ENCODE measurements at regions not wholly inside any gene's neighbourhood (a gene's known extent, or its start where the extent isn't known, plus 50 kb on each side); places are given as distances from the start of the nearest gene placed in this dataset.
A peak's percentile ranks its signal among the peaks of the same experiment; 100 is the strongest.

GRCh38 chr18:76259096-76259495 lies 235.9 kb downstream of the ZNF516 start:
- TF ChIP-seq, protein P1, sequence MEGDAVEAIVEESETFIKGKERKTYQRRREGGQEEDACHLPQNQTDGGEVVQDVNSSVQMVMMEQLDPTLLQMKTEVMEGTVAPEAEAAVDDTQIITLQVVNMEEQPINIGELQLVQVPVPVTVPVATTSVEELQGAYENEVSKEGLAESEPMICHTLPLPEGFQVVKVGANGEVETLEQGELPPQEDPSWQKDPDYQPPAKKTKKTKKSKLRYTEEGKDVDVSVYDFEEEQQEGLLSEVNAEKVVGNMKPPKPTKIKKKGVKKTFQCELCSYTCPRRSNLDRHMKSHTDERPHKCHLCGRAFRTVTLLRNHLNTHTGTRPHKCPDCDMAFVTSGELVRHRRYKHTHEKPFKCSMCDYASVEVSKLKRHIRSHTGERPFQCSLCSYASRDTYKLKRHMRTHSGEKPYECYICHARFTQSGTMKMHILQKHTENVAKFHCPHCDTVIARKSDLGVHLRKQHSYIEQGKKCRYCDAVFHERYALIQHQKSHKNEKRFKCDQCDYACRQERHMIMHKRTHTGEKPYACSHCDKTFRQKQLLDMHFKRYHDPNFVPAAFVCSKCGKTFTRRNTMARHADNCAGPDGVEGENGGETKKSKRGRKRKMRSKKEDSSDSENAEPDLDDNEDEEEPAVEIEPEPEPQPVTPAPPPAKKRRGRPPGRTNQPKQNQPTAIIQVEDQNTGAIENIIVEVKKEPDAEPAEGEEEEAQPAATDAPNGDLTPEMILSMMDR (IDR thresholded peaks at IDR 0.05; ENCODE audit: low read depth, low read length), result no peak
- Histone ChIP-seq H3K9me3 (no peaks in the 10 kb centered on the region), H3K4me3 (ENCODE audit: low read depth, low read length) (no peak overlapping the region), H3K36me3 (no peaks in the 10 kb centered on the region), H3K4me1 (no peaks in the 10 kb centered on the region), H3K27me3 (no peaks in the 10 kb centered on the region; the same call in 1 of the 2 replicates)
- DNase-seq, result no peak

GRCh38 chr18:76258209-76258608 lies 236.8 kb downstream of the ZNF516 start:
- TF ChIP-seq, protein P1 (IDR thresholded peaks at IDR 0.05; ENCODE audit: low read depth, low read length), result no peak
- H3K27me3 ChIP-seq, result no peaks in the 10 kb centered on the region; the same call in 1 of the 2 replicates

DNA sequence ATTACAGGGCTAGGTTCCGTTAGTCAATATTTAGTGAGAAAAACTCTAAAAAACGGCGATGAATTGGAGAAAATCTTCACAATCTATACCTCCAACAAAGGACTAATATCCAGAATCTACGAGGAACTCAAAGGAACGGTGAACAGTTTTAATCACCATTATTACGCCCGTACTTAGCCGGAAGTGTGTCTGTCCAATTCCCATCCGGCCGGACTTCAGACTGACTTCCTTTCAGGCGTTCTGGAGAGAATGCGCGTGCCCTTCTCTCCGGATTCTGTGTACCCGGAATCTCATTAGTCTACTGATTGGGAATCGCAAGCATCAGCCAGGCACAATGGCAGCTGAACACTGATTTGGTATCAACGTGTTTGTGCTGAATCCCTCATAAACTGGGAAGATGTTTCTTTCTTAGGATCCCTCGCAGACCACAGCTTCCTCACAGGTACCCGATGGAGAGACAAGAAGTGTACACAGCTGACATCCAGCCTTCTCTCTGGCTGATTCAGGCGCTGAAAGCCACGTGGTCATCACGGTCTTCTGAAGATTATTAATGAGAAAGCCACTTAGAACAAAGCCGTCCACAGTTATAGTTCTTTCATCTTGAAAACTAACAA lies 239.9 kb downstream of the ZNF516 start:
- H3K27me3 ChIP-seq, result no peaks in the 10 kb centered on the region; the same call in 1 of the 2 replicates
- TF ChIP-seq, protein P1 (IDR thresholded peaks at IDR 0.05; ENCODE audit: low read depth, low read length), result no peak
- DNase-seq, result no peak
- H3K4me3 ChIP-seq (ENCODE audit: low read depth, low read length), result no peak overlapping the region
- no peaks in the 10 kb centered on the region for H3K36me3 ChIP-seq
- no peaks in the 10 kb centered on the region for H3K4me1 ChIP-seq
- no peaks in the 10 kb centered on the region for H3K9me3 ChIP-seq

More at GRCh38 chr18:76258209-76258608, 236.8 kb downstream of the ZNF516 start:
- no peak overlapping the region for H3K4me3 ChIP-seq (ENCODE audit: low read depth, low read length)
- DNase-seq, result no peak
- no peaks in the 10 kb centered on the region for H3K36me3 ChIP-seq
- H3K9me3 ChIP-seq, result no peaks in the 10 kb centered on the region
- H3K4me1 ChIP-seq, result no peaks in the 10 kb centered on the region

GRCh38 chr18:76252880-76253279 lies 242.2 kb downstream of the ZNF516 start:
- TF ChIP-seq, protein P1 (IDR thresholded peaks at IDR 0.05; ENCODE audit: low read depth, low read length), result peak; percentile 40
- no peaks in the 10 kb centered on the region for H3K9me3 ChIP-seq
- H3K4me1 ChIP-seq, result no peaks in the 10 kb centered on the region
- no peaks in the 10 kb centered on the region for H3K36me3 ChIP-seq
- H3K4me3 ChIP-seq (ENCODE audit: low read depth, low read length), result no peak overlapping the region
- DNase-seq, result no peak
- H3K27me3 ChIP-seq, result no peaks in the 10 kb centered on the region; the same call in 1 of the 2 replicates

DNA sequence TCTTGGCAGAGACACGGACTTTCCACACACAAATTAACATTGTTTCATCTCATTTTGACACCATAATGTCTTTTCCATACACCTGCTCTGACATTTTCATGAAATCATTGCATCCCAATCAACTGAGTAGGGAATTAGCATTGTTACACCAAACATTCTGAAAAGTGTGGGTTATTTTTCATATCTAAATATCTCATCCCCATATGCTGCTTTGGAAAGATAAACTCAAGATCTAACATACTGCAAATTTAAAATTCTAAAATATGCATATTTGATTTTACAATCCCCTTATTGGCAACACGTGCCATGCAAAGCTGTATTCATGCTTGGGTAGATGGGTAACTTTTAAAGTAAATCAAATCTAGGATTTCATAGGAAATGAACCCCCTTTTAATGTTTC lies 242.9 kb downstream of the ZNF516 start:
- no peaks in the 10 kb centered on the region for H3K9me3 ChIP-seq
- H3K27me3 ChIP-seq, result no peaks in the 10 kb centered on the region; the same call in 1 of the 2 replicates
- TF ChIP-seq, protein P1 (IDR thresholded peaks at IDR 0.05; ENCODE audit: low read depth, low read length), result no peak
- no peak overlapping the region for H3K4me3 ChIP-seq (ENCODE audit: low read depth, low read length)
- H3K36me3 ChIP-seq, result no peaks in the 10 kb centered on the region
- no peak for DNase-seq
- no peaks in the 10 kb centered on the region for H3K4me1 ChIP-seq

DNA sequence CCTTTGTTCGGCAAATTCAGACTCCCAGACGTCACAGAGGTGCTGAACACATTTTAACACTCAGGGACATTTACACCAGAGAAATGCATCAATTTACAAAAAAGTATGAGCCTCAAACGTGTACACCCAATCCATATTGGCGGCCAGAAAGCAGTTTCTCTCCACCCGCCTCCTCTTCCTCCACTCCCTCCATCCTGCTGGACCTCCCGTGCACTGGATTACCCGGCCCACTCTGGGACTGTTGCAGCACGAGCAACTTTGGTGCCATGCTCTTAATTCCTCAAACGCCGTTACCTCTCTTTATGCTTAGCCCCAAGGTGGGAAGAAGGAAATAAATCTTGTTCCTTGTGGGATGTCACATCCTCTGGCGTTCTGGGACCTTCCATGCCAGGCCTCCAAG lies 243.4 kb downstream of the ZNF516 start:
- no peaks in the 10 kb centered on the region for H3K4me1 ChIP-seq
- no peaks in the 10 kb centered on the region for H3K36me3 ChIP-seq
- no peak overlapping the region for H3K4me3 ChIP-seq (ENCODE audit: low read depth, low read length)
- no peaks in the 10 kb centered on the region; the same call in 1 of the 2 replicates for H3K27me3 ChIP-seq
- no peak for DNase-seq
- TF ChIP-seq, protein P1 (IDR thresholded peaks at IDR 0.05; ENCODE audit: low read depth, low read length), result no peak
- H3K9me3 ChIP-seq, result no peaks in the 10 kb centered on the region

All from BE2C (cell line).